Suprapubic skin (tissue), 3 donors: ENCODE measurements at regions not wholly inside any gene's neighbourhood (a gene's known extent, or its start where the extent isn't known, plus 50 kb on each side); places are given as distances from the start of the nearest gene placed in this dataset.

ENCODE experiments used
- CTCF ChIP-seq, 2 donors: fragments of 200-600 bp in 1 of 2; fragments of 450-650 bp in 1 of 2; sonication (generic) in 1 of 2; IDR thresholded peaks; one replicate each; pipeline ENCODE4 v1.5.1; 2016 to 2019; ENCODE audit warnings: antibody characterized with exemption in 2 of 2, mild to moderate bottlenecking in 1 of 2, moderate library complexity in 1 of 2
- EP300 ChIP-seq: sonication (generic); formaldehyde crosslinking; IDR thresholded peaks from one replicate; pipeline ENCODE4 v1.6.1; 2017; ENCODE audit warnings: antibody characterized with exemption
- POLR2A ChIP-seq, 2 donors: fragments of 450-650 bp; IDR thresholded peaks; one replicate each; pipeline ENCODE4 v1.6.1; 2017; ENCODE audit warnings: antibody characterized with exemption in 2 of 2, mild to moderate bottlenecking in 2 of 2, moderate library complexity in 2 of 2

DNA sequence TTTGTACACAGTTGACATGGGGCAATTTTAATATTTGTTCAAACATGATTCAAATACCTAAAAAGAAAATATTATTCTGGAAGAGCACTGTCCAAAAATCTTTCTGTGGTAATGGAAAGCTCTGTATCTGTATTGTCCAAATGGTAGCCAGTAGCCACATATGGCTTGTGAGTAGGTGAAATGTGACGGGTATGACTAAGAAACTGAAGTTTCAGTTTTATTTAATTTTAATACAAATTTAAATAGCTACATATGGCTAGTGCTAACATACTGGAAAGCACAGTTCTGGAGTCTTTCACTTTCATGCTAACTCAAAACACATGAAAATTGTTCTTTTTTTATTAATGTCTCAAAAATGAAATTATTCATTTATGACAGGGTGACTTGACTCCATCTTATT, 132.6 kb downstream of the PLK2 start:
- no peak for TF ChIP-seq POLR2A (IDR thresholded peaks at IDR 0.05)
- no peak for TF ChIP-seq CTCF (IDR thresholded peaks at IDR 0.05)
- no peak for TF ChIP-seq EP300
